HEK293 (cell line): ENCODE measurements at regions not wholly inside any gene's neighbourhood (a gene's known extent, or its start where the extent isn't known, plus 50 kb on each side); places are given as distances from the start of the nearest gene placed in this dataset.
A peak's percentile ranks its signal among the peaks of the same experiment; 100 is the strongest.

Experiments used
- CTCF ChIA-PET: fragments of 350-600 bp; formaldehyde crosslinking; extraction: SDS; loops from one replicate; lab custom pipeline; 2021; ENCODE audit warnings: antibody characterized with exemption; lab: Yijun Ruan, JAX
- POLR2A ChIA-PET: fragments of 300-600 bp; formaldehyde crosslinking; extraction: SDS; loops from one replicate; lab custom pipeline; 2020; ENCODE audit warnings: antibody characterized with exemption, inconsistent platforms; lab: Yijun Ruan, JAX
- H3K27ac ChIP-seq: fragments of 200-500 bp; sonication (Bioruptor generic); 2 replicates; pipeline ENCODE4 v1.5.1; 2014; ENCODE audit warnings: low read depth, low read length, control low read depth, inconsistent platforms; ENCODE audit errors: extremely low read depth
- H3K36me3 ChIP-seq, 2 experiments: fragments of 200-500 bp in 1 of 2; sonication (Bioruptor generic) in 1 of 2; 1 replicate in 1 of 2; 2 replicates in 1 of 2; pipeline ENCODE4 v1.5.1; 2014 to 2017; ENCODE audit warnings: inconsistent platforms in 2 of 2, low read length in 2 of 2; ENCODE audit not compliant: control insufficient read depth in 2 of 2, insufficient read depth in 1 of 2
- H3K4me1 ChIP-seq: fragments of 200-500 bp; sonication (Bioruptor generic); 2 replicates; pipeline ENCODE4 v1.5.1; 2014; ENCODE audit warnings: mild to moderate bottlenecking, low read length, inconsistent platforms; ENCODE audit not compliant: control insufficient read depth, insufficient read depth
- H3K4me3 ChIP-seq: 2 replicates; pipeline ENCODE4 v1.5.1; 2011; ENCODE audit warnings: low read depth, mild to moderate bottlenecking, control low read depth, low read length, moderate library complexity
- H3K9me3 ChIP-seq: fragments of 200-500 bp; sonication (Bioruptor generic); 2 replicates; pipeline ENCODE4 v1.5.1; 2014; ENCODE audit warnings: low read depth, low read length, inconsistent platforms; ENCODE audit not compliant: control insufficient read depth, insufficient read depth
- KLF1 ChIP-seq: fragments of 450-650 bp; formaldehyde crosslinking; IDR thresholded peaks from 2 replicates; pipeline ENCODE4 v1.5.1; 2016; ENCODE audit warnings: missing biosample characterization, missing genetic modification characterization
- KLF10 ChIP-seq: fragments of 450-650 bp; IDR thresholded peaks from 2 replicates; pipeline ENCODE4 v1.5.1; 2018; ENCODE audit warnings: missing biosample characterization, mild to moderate bottlenecking, missing genetic modification characterization
- OVOL3 ChIP-seq: fragments of 450-650 bp; formaldehyde crosslinking; IDR thresholded peaks from 2 replicates; pipeline ENCODE4 v1.5.1; 2016; ENCODE audit warnings: missing biosample characterization, missing genetic modification characterization
- PRDM6 ChIP-seq: fragments of 450-650 bp; formaldehyde crosslinking; IDR thresholded peaks from 2 replicates; pipeline ENCODE4 v1.5.1; 2017; ENCODE audit warnings: missing biosample characterization, missing genetic modification characterization
- SCRT2 ChIP-seq: fragments of 450-650 bp; formaldehyde crosslinking; IDR thresholded peaks from 2 replicates; pipeline ENCODE4 v1.5.1; 2016; ENCODE audit warnings: missing biosample characterization, missing genetic modification characterization
- YY1 ChIP-seq: fragments of 450-650 bp; formaldehyde crosslinking; IDR thresholded peaks from 2 replicates; pipeline ENCODE4 v1.5.1; 2018; ENCODE audit warnings: missing biosample characterization, missing genetic modification characterization
- ZEB2 ChIP-seq: fragments of 450-650 bp; formaldehyde crosslinking; IDR thresholded peaks from 2 replicates; pipeline ENCODE4 v1.5.1; 2016; ENCODE audit warnings: missing biosample characterization, missing genetic modification characterization
- ZNF223 ChIP-seq: fragments of 450-650 bp; formaldehyde crosslinking; IDR thresholded peaks from 2 replicates; pipeline ENCODE4 v1.5.1; 2016; ENCODE audit warnings: missing biosample characterization, missing genetic modification characterization
- ZNF248 ChIP-seq: fragments of 450-650 bp; formaldehyde crosslinking; IDR thresholded peaks from 2 replicates; pipeline ENCODE4 v1.5.1; 2017; ENCODE audit warnings: missing biosample characterization, missing genetic modification characterization
- ZNF26 ChIP-seq: fragments of 450-650 bp; formaldehyde crosslinking; IDR thresholded peaks from 2 replicates; pipeline ENCODE4 v1.5.1; 2016; ENCODE audit warnings: missing biosample characterization, missing genetic modification characterization
- ZNF266 ChIP-seq: fragments of 450-650 bp; formaldehyde crosslinking; IDR thresholded peaks from 2 replicates; pipeline ENCODE4 v1.5.1; 2016; ENCODE audit warnings: missing biosample characterization, missing genetic modification characterization, low read depth
- ZNF302 ChIP-seq: fragments of 450-650 bp; formaldehyde crosslinking; IDR thresholded peaks from 2 replicates; pipeline ENCODE4 v1.5.1; 2016; ENCODE audit warnings: missing biosample characterization, missing genetic modification characterization, low read depth
- ZNF311 ChIP-seq: fragments of 450-650 bp; formaldehyde crosslinking; IDR thresholded peaks from 2 replicates; pipeline ENCODE4 v1.5.1; 2017; ENCODE audit warnings: missing biosample characterization, missing genetic modification characterization, borderline replicate concordance
- ZNF585B ChIP-seq: fragments of 450-650 bp; formaldehyde crosslinking; IDR thresholded peaks from 2 replicates; pipeline ENCODE4 v1.5.1; 2016; ENCODE audit warnings: missing biosample characterization, missing genetic modification characterization
- ZNF610 ChIP-seq: fragments of 450-650 bp; formaldehyde crosslinking; IDR thresholded peaks from 2 replicates; pipeline ENCODE4 v1.5.1; 2016; ENCODE audit warnings: missing biosample characterization, missing genetic modification characterization, borderline replicate concordance
- ZNF664 ChIP-seq: fragments of 450-650 bp; formaldehyde crosslinking; IDR thresholded peaks from 2 replicates; pipeline ENCODE4 v1.5.1; 2016; ENCODE audit warnings: missing biosample characterization, missing genetic modification characterization
- ZNF768 ChIP-seq: fragments of 450-650 bp; formaldehyde crosslinking; IDR thresholded peaks from 2 replicates; pipeline ENCODE4 v1.5.1; 2018; ENCODE audit warnings: missing biosample characterization, mild to moderate bottlenecking, missing genetic modification characterization
- ZNF776 ChIP-seq: fragments of 450-650 bp; formaldehyde crosslinking; IDR thresholded peaks from 2 replicates; pipeline ENCODE4 v1.5.0; 2017; ENCODE audit warnings: missing biosample characterization, missing genetic modification characterization, borderline replicate concordance
- TF ChIP-seq, protein P1 (sequence below): fragments of 450-650 bp; formaldehyde crosslinking; IDR thresholded peaks from 2 replicates; pipeline ENCODE4 v1.5.1; 2017; ENCODE audit warnings: missing biosample characterization, mild to moderate bottlenecking, missing genetic modification characterization, moderate library complexity
- TF ChIP-seq, protein P2 (sequence below): sonication (generic); formaldehyde crosslinking; IDR thresholded peaks from 2 replicates; pipeline ENCODE4 v1.8.1; 2022; ENCODE audit warnings: mild to moderate bottlenecking, moderate library complexity, missing genetic modification reagents
- TF ChIP-seq, protein P3 (sequence below): fragments of 450-650 bp; formaldehyde crosslinking; IDR thresholded peaks from 2 replicates; pipeline ENCODE4 v1.5.1; 2016; ENCODE audit warnings: missing biosample characterization, missing genetic modification characterization

DNA sequence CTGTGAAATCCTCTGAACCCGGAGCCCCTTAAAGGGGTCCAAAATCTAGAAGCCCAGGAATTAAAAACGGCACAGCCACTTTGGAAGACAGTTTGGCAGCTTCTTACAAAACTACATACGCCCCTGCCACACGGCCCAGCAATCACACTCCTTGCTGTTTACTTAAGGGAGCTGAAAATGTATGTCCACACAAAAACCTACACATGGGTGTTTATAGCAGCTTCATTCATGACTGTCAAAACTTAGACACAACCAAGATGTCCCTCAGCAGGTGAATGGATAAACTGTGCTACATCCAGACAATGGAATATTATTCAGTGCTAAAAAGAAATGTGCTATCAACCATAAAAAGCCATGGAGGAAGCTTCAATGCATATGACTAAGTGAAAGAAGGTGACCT is 162.5 kb downstream of the NUP210 start:
- no peaks in the 10 kb centered on the region for H3K36me3 ChIP-seq
- H3K4me1 ChIP-seq, result no peaks in the 10 kb centered on the region
- no peak overlapping the region for H3K4me3 ChIP-seq
- H3K9me3 ChIP-seq, result no peaks in the 10 kb centered on the region
- POLR2A ChIA-PET, result no interaction called here
- CTCF ChIA-PET, result interaction anchor here (0.6 to 0.8 kb wide), 2 partner anchors 27 to 143 kb away, joined by 3 to 7 read pairs; no protein-coding TSS in a partner anchor
- TF ChIP-seq ZNF664 (no peak), ZNF311 (tag by site-specific recombination) (no peak), YY1 (no peak), ZNF248 (no peak), PRDM6 (tag by site-specific recombination) (no peak), ZEB2 (tag by site-specific recombination) (no peak), ZNF302 (no peak), ZNF266 (tag by site-specific recombination) (no peak), ZNF585B (no peak), ZNF776 (tag by site-specific recombination) (no peak)
- no peak overlapping the region for H3K27ac ChIP-seq

- no peaks in the 10 kb centered on the region for H3K36me3 ChIP-seq
- POLR2A ChIA-PET, result no interaction called here
- H3K27ac ChIP-seq, result no peak overlapping the region
- TF ChIP-seq OVOL3 (tag by site-specific recombination) (no peak), ZNF768 (tag by site-specific recombination) (0 out of 2 replicates have a peak, but pooled peaks have one; percentile 51)
- no peak overlapping the region for H3K4me3 ChIP-seq
- H3K9me3 ChIP-seq, result no peaks in the 10 kb centered on the region
- no peaks in the 10 kb centered on the region for H3K4me1 ChIP-seq
- CTCF ChIA-PET, result interaction anchor here (0.6 kb wide), 1 partner anchor 35 kb away, joined by 3 read pairs; no protein-coding TSS in a partner anchor
These were observed 163.3 kb downstream of the NUP210 start for GRCh38 chr3:13256845-13257244.

DNA sequence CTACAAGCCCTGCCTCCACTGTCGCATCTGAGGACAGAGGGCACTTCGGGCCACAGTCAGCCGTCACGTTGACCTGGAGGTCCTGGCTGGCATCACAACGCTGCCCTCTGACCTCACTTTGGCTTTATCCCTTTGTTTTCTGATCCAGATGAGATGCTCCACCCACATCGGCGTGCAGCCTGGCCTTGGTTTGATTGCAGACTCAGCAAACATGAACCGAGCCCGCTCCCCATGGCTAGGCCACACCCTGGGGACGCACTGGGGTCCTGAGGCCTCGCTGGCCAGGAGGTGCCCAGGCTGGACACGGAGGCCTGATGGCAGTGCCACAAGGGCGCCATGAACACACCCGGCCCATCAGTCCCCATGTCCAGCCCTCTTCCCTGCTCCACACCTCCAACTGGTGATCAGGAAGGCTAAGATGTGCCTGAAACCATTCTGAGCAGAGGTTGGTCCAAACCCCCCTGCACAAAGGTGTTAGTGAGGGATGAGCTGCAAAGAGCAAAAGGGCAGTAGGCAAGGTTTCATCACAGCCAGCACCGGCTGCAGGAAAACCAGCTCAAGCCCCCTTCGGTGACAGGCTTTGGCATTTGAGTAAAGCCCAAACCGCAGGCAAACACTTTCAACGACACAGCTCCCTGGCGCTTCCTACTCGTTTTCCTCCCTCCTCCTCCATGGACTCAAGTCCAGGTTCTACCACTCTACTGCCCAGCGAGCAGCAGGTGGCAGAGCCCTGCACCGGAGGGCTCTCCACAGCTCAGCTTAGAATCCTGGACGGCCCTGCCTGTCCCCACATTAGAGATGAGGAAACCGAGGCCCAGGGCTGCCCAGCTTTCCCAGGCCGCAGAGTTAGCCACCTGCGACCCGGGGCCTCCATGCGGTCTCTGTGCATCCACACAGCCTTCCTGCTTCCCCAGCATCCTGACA is 165.8 kb downstream of the NUP210 start:
- CTCF ChIA-PET, result no interaction called here
- Histone ChIP-seq H3K4me3 (no peak overlapping the region), H3K4me1 (no peaks in the 10 kb centered on the region), H3K27ac (no peak overlapping the region), H3K9me3 (no peaks in the 10 kb centered on the region), H3K36me3 (no peaks in the 10 kb centered on the region)
- POLR2A ChIA-PET, result no interaction called here
- TF ChIP-seq, protein P1, sequence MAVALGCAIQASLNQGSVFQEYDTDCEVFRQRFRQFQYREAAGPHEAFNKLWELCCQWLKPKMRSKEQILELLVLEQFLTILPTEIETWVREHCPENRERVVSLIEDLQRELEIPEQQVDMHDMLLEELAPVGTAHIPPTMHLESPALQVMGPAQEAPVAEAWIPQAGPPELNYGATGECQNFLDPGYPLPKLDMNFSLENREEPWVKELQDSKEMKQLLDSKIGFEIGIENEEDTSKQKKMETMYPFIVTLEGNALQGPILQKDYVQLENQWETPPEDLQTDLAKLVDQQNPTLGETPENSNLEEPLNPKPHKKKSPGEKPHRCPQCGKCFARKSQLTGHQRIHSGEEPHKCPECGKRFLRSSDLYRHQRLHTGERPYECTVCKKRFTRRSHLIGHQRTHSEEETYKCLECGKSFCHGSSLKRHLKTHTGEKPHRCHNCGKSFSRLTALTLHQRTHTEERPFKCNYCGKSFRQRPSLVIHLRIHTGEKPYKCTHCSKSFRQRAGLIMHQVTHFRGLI (tag by site-specific recombination), result peak; percentile 90
- TF ChIP-seq ZNF26 (tag by site-specific recombination) (no peak), ZNF610 (tag by site-specific recombination) (no peak), ZNF223 (tag by site-specific recombination) (no peak), SCRT2 (tag by site-specific recombination) (0 out of 2 replicates have a peak, but pooled peaks have one; percentile 46), KLF10 (tag by site-specific recombination) (no peak), ZNF776 (tag by site-specific recombination) (no peak), KLF1 (no peak)
- TF ChIP-seq, protein P2, sequence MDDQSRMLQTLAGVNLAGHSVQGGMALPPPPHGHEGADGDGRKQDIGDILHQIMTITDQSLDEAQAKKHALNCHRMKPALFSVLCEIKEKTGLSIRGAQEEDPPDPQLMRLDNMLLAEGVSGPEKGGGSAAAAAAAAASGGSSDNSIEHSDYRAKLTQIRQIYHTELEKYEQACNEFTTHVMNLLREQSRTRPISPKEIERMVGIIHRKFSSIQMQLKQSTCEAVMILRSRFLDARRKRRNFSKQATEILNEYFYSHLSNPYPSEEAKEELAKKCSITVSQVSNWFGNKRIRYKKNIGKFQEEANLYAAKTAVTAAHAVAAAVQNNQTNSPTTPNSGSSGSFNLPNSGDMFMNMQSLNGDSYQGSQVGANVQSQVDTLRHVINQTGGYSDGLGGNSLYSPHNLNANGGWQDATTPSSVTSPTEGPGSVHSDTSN, result no peak
- TF ChIP-seq, protein P3, sequence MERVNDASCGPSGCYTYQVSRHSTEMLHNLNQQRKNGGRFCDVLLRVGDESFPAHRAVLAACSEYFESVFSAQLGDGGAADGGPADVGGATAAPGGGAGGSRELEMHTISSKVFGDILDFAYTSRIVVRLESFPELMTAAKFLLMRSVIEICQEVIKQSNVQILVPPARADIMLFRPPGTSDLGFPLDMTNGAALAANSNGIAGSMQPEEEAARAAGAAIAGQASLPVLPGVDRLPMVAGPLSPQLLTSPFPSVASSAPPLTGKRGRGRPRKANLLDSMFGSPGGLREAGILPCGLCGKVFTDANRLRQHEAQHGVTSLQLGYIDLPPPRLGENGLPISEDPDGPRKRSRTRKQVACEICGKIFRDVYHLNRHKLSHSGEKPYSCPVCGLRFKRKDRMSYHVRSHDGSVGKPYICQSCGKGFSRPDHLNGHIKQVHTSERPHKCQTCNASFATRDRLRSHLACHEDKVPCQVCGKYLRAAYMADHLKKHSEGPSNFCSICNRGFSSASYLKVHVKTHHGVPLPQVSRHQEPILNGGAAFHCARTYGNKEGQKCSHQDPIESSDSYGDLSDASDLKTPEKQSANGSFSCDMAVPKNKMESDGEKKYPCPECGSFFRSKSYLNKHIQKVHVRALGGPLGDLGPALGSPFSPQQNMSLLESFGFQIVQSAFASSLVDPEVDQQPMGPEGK (tag by site-specific recombination), result no peak
